T1000 (cell line): ENCODE measurements at regions not wholly inside any gene's neighbourhood (a gene's known extent, or its start where the extent isn't known, plus 50 kb on each side); places are given as distances from the start of the nearest gene placed in this dataset.
"Not testable (repeated sequence)": the region's sequence is repeated elsewhere in the genome, so short reads cannot be mapped to it uniquely, and the experiment has no call there.

ENCODE experiments used
- DNase-seq: peaks from one replicate; lab custom pipeline; 2025; ENCODE audit warnings: mixed read lengths; lab: John Stamatoyannopoulos, UW

DNA sequence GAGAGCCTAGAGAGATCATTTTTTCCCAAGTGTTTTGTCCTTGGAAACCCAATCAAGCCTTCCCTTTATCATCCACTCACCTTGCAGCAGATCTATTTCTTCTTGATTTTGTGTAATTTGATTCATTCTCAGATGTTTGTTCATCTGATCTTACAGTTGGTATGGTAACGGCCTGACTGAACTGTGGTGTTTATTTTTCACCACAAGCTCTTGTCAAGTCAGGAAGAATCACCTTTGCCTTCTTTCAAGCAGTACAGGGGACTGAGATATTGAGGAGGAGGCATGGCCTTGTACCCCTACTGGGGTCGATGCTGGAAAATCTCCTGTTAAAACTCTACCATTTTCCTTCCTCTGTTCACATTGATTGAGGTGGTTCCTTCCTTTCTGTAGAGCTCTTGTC lies 361.4 kb upstream of the CFAP20DC start:
- no peak for DNase-seq

DNA sequence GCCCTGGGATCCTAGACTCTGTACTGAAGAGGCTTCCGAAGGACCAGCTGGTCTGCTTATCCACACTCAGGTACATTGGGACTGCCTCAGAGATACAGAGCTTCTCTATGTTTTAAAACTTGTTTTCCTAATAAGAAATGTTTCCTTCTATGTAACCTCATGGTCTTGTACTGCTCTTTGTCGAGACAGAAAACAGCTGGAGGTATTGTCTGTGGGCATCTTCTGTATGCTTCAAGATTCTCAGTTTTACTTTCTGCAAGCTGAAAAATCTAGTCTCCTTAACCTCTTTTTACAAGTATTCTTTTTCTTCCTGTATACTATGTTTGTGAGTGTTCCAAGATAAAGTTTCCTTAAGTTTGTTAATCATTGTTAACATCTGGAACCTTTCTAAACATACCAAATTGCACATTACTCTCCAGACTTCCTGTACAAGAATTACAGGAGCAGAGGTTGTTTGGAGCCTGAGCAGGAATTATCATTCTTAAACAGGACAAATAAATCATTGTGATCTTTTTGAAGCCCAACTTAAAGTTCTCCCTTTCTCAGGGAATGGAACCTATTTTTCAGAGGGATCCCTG lies 358.3 kb upstream of the CFAP20DC start:
- DNase-seq, result no peak

DNA sequence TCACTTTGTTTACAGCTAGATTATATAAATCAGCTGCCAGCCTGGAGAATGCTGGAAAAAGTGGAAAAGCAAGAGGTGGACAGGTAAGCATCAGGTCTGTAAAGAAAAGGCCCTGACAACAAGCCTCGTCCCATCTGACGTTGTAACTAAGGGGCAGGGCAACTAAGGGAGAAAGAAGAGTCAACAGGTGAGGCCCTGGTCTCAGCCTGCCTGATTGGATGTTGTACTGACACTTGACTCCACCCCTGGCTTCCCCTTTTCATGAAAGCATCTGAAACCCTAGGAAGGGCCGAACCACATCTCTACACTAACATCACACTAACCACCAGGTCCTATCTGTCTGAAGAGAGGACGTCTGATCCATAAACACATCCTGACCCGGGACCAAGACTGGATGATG lies 357.6 kb upstream of the CFAP20DC start:
- no peak for DNase-seq

DNA sequence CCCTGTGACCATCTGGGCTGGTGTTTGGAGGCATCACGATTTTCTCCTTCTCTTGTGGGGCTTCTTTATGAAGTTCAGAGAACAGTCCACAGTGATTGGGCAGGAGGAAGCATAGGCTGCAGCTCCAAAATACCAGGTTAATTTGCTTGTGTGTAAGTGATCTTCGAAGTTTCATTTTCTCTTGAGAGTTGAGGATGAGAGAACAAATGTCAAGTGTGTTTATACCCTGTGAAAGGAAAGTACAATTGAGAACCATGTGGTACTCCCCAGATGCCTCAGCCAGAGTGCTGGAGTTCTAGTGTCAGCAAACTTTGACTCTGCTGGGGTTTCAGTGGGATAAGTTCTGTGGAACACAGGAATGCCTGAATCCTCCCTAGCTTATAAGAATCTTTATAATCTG lies 357.1 kb upstream of the CFAP20DC start:
- no peak for DNase-seq

DNA sequence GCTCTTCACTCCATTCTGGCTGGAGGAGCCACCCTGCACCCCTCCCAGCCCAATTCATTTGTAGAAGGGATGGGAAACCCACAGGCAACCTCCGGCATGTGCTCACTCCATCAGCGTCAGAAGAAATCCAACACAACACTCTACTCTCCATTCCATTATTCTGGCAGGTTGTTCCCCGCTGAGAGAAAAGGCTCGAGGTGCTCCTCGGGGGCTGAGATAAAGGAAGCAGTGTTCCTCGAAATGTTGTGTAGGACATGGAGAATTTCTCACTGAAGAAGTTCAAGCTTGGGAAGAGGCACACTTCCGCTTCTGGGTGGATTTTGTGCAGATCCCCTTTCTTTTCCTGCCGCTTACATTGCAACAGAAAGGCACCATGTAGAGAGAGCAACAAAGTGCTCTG lies 355.0 kb upstream of the CFAP20DC start:
- DNase-seq, result no peak

DNA sequence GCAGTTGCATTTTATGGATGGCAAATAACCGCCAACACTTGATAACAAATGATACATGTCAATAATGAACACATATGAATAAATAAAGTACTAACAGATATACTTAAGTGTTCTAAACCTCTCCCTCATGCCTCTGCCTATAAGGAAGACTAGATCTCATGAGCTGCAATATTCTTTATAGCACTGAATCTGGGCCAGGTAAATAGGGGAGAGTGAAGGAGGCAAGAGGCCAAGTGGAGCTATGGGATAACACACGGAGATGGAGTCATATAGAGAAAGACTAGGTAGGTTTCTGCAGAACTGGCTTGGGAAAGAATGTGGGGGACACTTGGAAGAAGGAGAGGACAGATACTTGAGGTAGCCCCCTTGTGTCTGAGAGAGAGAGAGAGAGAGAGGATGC lies 354.2 kb upstream of the CFAP20DC start:
- no peak for DNase-seq

DNA sequence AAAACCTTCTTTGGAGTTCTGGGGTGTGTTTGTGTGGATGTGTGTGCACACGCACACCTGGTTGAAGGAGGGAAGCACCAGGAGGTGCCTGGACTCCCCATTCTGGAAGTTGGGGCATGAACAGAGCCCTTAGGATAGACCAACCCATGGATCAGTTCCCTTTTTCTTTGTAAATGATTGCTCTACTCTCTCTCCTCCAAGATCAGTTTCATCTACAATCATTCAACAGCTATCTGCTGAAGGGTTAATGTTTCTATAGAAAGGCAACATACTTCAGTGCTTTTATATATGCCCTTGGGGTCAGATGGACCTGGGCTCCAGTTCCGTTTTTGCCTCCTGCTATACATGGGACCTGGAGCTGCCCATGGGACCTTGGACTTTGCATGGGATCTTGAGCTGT lies 352.1 kb upstream of the CFAP20DC start:
- DNase-seq, result no peak

DNA sequence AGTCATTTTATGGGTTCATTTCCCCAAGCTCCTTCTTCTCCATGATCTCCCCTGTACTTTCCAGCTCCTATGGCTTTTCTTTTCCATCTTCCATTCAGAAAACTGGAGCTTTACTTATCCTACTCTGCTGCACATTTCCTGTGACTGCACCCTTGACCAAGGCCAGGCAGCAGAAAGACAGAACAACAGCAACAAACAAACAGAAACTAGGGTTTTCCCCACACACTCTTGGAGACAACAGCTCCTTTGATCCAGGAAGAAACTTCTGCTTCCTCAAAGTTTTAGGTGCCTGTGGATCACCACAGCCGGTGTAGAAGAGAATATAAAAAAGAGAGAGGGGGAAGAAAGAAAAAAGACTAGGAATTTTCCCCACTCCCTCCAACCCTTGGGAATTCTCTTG lies 342.3 kb upstream of the CFAP20DC start:
- no peak for DNase-seq

DNA sequence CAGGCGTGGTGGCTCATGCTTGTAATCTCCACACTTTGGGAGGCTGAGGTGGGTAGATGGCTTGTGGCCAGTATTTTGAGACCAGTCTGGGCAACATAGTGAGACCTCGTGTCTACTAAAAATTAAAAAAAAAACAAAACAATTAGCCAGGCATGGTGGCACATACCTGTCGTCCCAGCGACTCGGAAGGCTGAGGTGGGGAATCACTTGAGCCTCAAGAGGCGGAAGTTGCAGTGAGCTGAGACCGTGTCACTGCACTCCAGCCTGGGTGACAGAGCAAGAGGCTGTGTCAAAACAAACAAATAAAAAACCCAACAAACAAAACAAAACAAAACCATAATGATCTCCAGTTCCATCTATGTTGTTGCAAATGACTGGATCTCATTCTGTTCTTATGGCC lies 341.3 kb upstream of the CFAP20DC start:
- no peak for DNase-seq

DNA sequence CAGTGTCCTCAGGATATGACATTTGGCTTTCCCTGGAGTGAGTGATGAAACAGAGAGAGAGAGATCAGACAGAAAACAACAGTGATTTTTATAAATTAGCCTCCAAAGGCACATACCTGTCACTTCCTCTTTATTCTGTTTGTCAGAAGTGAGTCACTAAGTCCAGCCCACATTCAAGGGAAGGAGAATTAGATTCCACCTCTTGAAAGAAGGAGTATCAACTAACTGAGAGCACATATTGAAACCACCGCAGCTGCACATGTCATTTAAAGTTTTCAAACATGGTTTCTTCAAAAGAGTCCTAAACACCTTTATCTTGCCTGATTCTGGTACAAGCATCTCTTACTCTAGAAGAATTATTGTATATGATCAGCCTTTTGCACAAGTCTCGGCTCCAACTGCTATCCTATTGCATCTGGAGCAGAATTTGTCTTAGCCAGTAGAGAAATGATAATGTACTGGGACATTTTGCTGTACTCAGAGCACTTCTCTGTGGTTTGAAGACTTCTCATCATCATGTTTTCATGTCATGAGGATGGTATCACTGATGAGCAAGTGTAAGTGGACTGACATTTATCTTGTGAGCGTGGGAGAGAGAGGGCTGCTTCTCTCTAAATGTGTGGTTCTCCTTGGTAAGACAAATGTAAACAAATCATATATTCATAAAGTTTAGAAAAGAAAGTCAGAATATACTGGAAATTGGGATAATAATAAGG lies 338.9 kb upstream of the CFAP20DC start:
- no peak for DNase-seq

DNA sequence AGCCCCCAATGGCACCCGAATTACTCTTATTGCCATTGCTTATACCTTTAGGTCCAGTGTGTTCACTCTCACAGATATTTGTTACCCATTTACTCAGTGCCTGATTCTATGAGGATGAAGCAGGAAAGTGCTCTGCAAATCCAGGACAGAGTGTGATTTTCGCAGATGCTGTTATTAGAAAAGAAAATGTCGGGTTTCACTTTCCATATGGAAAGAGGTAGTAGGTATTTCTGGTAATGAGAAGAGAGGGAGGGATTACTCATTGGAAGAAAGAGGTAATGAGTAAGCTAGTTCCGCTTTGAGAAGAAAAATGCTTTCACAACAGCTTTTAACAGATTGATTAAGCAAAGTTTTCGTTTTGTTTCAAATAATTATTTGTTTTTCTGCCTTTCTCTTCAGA lies 336.3 kb upstream of the CFAP20DC start:
- no peak for DNase-seq

DNA sequence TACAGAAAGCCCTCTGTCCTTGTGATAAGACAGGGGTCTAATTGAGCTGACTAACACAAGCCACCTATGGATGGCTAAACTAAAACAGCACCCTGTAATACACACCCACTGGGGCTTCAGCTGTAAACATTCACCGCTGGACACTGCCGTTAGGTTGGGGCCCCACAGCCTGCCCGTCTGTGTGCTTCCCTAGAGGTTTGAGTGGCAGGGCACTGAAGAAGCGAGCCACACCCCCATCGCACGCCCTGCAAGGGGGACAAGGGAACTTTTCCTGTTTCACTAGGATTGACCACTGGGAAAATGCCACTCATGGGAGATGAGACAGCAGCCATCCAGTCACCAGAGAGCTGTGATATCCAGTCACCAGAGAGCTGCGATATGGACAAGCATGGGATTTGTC lies 335.7 kb upstream of the CFAP20DC start:
- no peak for DNase-seq

DNA sequence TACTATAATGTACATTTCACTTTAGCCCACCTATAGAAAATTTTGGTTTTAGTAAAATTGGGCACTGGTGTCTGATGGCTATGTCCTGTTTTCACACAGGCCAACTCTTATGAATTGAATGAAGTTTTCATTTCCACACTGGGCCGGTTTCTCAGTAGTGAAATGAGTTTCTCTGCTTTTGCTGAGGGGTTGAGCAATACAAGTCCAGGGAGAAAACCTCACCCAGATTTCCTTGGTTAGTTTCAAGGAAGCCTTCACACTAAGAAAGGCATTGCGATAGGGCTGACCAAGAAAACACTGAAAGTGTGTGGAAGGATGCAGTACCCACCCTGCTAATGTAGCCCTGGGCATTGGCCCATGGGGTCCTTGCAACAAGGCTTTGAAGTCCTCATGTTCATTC lies 331.5 kb upstream of the CFAP20DC start:
- DNase-seq, result no peak

DNA sequence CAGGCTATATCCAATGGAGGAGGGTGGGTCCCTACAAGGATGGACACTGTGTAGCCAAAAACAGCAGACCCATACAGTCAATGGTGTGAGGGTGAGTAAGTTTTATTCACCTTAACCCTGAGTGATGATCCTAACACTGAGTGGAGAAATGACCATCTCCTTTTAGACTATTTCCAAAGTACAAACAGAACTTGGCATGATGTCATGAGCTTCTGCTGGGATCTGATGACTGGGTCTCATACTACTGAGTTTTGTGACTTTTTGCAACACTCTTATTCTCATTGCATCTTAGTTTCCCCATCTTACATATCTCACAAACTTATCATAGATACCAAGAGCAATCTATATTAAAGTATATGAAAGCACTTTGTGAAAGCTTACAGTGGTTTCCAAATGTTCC lies 330.3 kb upstream of the CFAP20DC start:
- no peak for DNase-seq

DNA sequence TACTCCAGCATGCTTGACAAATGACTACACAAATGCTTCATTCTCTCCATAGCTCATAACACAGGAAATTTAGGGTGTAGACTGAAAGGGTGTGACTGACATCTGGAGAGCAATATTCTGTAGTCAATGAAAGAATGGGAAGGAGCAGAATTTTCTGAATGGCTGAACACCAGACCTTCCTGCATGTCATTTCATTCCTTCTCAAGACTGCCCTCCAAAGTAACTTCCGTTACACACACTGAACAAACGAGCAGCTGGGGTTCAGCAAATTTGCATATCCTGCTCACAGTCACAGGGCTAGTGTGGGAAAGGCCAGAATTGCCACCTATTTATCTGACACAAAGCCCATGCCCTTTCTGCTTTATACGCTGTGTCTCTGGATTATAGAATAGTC lies 325.0 kb upstream of the CFAP20DC start:
- no peak for DNase-seq

DNA sequence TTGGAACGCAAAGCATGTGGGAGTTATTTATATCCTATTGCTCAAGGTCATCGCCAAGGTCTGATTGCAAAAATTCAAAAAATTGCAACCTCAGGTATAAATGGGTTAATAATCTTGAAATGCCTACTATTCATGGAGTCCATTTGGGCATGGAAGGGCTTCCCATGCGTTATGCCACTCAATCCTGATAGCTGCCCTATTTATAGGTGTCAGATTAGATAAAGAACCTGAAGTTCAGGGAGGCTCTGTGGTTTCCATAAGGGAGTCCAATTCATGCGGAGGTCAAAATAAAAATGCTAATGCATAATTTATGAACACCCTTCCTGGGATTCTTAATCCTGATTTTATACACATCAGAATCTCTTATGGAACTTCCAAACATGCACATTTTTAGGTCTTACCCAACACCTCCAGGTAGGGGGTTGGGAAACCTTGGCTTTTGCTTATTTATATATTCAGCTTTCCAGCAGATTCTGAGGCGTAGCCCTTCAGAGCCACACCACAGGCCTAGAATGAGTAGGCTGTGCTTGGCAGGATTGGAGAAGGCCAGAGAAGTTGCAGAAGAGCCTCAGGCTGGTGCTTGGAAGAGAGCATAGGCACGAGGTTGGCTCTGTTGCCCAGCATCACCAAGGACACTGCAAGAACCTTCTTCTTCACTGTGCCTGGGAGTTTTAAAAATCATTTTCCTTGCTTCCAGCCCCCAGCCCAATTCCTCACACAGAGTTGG lies 324.4 kb upstream of the CFAP20DC start:
- DNase-seq, result no peak

DNA sequence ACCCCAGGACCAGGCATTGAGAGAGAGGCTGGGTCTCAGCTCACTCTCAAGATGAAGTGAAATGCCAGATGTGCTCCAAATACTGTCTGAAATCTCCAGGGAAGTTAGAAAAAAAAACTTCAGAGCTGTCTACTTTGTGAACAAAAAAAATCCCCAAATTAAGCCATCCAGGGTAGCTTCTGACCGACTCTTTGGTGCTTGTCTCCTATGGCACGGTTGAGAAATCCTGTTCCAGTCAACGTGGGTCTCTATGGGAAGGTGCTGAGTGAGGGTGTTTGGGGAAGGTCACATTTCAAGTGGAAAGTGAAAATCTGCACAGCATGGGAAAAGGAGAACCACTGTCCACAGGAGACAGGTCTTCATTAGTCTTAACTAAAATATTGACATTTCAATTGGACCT lies 322.5 kb upstream of the CFAP20DC start:
- no peak for DNase-seq

DNA sequence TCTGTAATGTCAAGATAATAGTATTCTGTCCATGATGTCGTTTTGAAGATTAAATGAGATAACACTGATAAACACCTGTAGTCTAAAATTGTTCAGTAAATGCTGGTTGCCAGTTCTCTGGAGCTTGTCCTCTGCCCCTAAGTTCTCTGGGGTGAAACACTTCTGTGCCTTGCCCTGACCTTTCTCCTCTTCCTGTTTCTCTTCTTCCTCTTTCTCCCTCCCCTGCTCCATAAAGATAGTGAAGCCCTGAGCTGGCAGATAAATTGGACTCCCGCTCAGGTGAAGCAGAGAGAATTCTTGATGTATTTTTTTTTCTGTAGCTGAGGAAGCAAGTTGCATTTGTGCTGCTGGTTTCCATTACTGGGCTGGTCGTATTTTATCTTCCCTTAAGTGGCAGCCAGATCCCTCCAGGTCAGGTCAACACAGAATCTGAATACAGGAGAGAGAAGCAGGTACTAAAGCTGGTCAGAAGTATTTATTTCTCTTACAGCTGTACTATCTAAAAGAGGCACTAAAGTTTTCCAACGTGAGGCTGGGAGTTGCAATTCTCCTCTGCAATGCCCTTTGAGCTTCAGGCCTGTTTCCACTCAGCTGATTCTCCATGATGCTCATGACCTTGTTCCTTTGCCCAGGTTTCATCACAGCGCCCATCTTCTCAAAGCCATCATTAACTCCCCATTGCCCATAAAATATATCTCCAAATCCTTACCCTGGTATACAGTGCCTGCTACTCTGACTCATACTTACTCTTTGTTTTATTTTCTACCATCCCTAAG lies 319.3 kb upstream of the CFAP20DC start:
- DNase-seq, result no peak

DNA sequence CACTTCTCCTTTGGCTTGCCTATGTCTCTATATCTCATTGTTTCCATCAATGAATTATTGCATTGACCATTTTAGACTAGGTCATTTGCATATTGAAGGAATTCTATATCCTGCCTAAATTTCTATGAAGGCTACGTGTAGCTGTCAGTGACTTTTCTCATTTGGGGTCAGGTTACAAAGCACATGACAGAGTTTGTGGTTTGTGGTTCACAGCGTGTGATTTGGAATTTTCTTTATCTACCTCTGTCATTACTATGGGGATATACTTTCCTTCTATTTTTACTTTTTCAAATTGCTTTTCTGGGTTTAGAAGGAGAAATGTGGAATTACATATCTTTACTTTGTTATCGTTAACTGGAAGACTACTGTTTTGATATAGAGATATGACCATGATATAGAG lies 317.3 kb upstream of the CFAP20DC start:
- DNase-seq, result no peak

DNA sequence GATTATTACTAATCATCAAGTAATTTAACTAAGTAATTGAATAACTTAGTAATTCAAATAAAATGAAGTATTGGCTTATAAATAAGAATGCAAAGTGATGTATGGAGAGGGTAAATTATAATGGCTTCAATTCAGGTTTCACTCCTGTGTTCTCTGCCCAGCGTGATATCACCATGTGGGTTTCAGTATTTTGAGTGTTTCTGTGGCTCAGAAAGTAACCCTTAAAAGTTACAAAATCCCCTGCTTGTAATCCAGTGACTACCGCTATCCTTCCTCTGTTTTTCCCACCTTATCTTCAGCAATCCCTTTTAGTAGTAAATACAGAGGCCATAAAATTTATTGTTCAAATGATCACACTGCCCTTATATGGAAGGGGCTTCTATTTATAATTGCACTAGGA lies 316.4 kb upstream of the CFAP20DC start:
- DNase-seq, result no peak

DNA sequence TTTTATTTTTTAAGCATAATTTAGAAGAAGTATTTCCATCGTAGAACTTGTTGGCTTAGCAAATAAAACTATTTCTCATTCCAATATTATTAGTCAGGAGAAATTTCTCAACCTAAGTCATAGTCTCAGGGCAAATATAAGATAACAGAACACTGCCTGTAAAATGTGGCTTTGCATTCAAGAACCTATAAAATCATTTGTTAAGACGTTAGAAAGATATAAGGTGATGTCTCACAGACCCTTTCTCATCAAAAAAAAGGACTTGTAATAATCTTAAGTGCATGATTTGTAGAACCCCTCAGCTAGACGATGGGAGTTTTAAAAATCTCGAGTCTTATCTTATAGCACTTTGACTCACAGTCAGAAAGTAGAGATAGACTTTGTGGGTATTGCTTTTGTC lies 314.7 kb upstream of the CFAP20DC start:
- DNase-seq, result no peak

DNA sequence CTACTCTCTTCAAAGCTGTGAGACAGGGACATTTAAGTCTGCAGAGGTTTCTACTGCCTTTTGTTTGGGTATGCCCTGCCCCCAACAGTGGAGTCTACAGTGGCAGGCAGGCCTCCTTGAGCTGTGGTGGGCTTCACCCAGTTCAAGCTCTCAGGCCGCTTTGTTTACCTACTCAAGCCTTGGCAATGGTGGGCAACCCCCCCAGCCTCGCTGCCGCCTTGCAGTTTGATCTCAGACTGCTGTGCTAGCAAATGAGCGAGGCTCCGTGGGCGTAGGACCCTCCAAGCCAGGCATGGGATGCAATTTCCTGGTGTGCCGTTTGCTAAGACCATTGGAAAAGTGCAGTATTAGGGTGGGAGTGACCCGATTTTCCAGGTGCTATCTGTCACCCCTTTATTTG lies 310.5 kb upstream of the CFAP20DC start:
- DNase-seq, result not testable (repeated sequence)

DNA sequence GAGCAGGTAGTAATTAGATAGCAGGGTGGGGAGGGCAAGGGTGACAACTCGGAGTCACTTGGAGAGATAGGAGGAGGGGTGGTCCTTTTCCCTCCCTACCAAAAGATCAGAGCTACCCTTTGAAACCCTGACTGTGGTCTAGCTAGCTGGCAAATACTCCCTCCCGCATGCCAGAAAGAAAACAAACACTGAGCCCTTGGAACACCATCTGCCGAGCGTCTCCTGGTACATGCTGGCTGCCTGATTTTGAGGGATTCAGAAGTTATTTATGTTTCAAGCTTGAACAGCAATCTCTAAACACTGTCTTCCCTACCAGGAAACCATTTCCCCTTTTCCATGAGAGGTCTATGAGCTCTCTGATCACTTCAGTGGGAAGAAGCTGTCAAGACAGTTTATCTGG lies 291.6 kb upstream of the CFAP20DC start:
- DNase-seq, result no peak
